GM21367 (cell line): ENCODE measurements at regions not wholly inside any gene's neighbourhood (a gene's known extent, or its start where the extent isn't known, plus 50 kb on each side); places are given as distances from the start of the nearest gene placed in this dataset.

Experiments used
- ATAC-seq: cut with Tn5 transposase; IDR thresholded peaks from one replicate; pipeline ENCODE4 v1.9.1; 2021; ENCODE audit not compliant: unreplicated experiment

- ATAC-seq = no peak
Observed at GRCh38 chr11:29017941-29018340, 909.8 kb downstream of the METTL15 start.

GRCh38 chr11:29012507-29012906 lies 904.3 kb downstream of the METTL15 start:
- ATAC-seq = no peak

GRCh38 chr11:29009426-29009825 lies 901.2 kb downstream of the METTL15 start:
- ATAC-seq = no peak

GRCh38 chr11:29008481-29008880 lies 900.3 kb downstream of the METTL15 start:
- ATAC-seq = no peak

GRCh38 chr11:29006668-29007067 lies 898.5 kb downstream of the METTL15 start:
- ATAC-seq = no peak

- no peak for ATAC-seq
Observed at GRCh38 chr11:29005401-29005980, 897.3 kb downstream of the METTL15 start.

GRCh38 chr11:29002816-29003215 lies 894.6 kb downstream of the METTL15 start:
- ATAC-seq = no peak

GRCh38 chr11:28999620-29000019 lies 891.4 kb downstream of the METTL15 start:
- no peak for ATAC-seq

- no peak for ATAC-seq
Observed at GRCh38 chr11:28992996-28993395, 884.8 kb downstream of the METTL15 start.

GRCh38 chr11:28984231-28984630 lies 876.0 kb downstream of the METTL15 start:
- no peak for ATAC-seq

- ATAC-seq = no peak
Observed at GRCh38 chr11:28983780-28984179, 875.6 kb downstream of the METTL15 start.

GRCh38 chr11:28981381-28981780 lies 873.2 kb downstream of the METTL15 start:
- no peak for ATAC-seq

GRCh38 chr11:28976801-28977145 lies 868.6 kb downstream of the METTL15 start:
- no peak for ATAC-seq

- ATAC-seq = no peak
Observed at GRCh38 chr11:28976012-28976800, 868.0 kb downstream of the METTL15 start.

GRCh38 chr11:28969832-28970231 lies 861.6 kb downstream of the METTL15 start:
- ATAC-seq = no peak

- no peak for ATAC-seq
Observed at GRCh38 chr11:28966951-28967350, 858.8 kb downstream of the METTL15 start.

GRCh38 chr11:28965819-28966218 lies 857.6 kb downstream of the METTL15 start:
- no peak for ATAC-seq

GRCh38 chr11:28964811-28965210 lies 856.6 kb downstream of the METTL15 start:
- no peak for ATAC-seq

GRCh38 chr11:28963187-28963586 lies 855.0 kb downstream of the METTL15 start:
- ATAC-seq = no peak

- ATAC-seq = no peak
Observed at GRCh38 chr11:28962502-28962901, 854.3 kb downstream of the METTL15 start.

- ATAC-seq = no peak
Observed at GRCh38 chr11:28961726-28962125, 853.5 kb downstream of the METTL15 start.

- no peak for ATAC-seq
Observed at GRCh38 chr11:28956446-28956845, 848.3 kb downstream of the METTL15 start.

- ATAC-seq = no peak
Observed at GRCh38 chr11:28951191-28951590, 843.0 kb downstream of the METTL15 start.
